HCEC 1CT (cell line): ENCODE measurements at regions not wholly inside any gene's neighbourhood (a gene's known extent, or its start where the extent isn't known, plus 50 kb on each side); places are given as distances from the start of the nearest gene placed in this dataset.

Experiments used
- DNase-seq: peaks from one replicate; pipeline ENCODE4 v3.0.0-alpha.2; 2017

- DNase-seq = no peak
Measured at GRCh38 chr2:234834228-234834923, 117.4 kb upstream of the SH3BP4 start.

- DNase-seq = no peak
Measured at GRCh38 chr2:234830853-234831252, 121.0 kb upstream of the SH3BP4 start.

GRCh38 chr2:234829074-234829455, 122.8 kb upstream of the SH3BP4 start:
- no peak for DNase-seq

GRCh38 chr2:234828382-234829073, 123.3 kb upstream of the SH3BP4 start:
- DNase-seq = no peak

- no peak for DNase-seq
Measured at GRCh38 chr2:234827096-234827860, 124.5 kb upstream of the SH3BP4 start.

- no peak for DNase-seq
Measured at GRCh38 chr2:234826681-234827080, 125.1 kb upstream of the SH3BP4 start.

GRCh38 chr2:234825616-234826015, 126.2 kb upstream of the SH3BP4 start:
- DNase-seq = no peak

- DNase-seq = peak; percentile 95
Measured at GRCh38 chr2:234823877-234824376, 127.9 kb upstream of the SH3BP4 start.

GRCh38 chr2:234823196-234823876, 128.5 kb upstream of the SH3BP4 start:
- no peak for DNase-seq

- DNase-seq = no peak
Measured at GRCh38 chr2:234821946-234822475, 129.8 kb upstream of the SH3BP4 start.

- DNase-seq = no peak
Measured at GRCh38 chr2:234818937-234819336, 132.9 kb upstream of the SH3BP4 start.

- DNase-seq = no peak
Measured at GRCh38 chr2:234816491-234816890, 135.3 kb upstream of the SH3BP4 start.

GRCh38 chr2:234816056-234816455, 135.8 kb upstream of the SH3BP4 start:
- DNase-seq = no peak

GRCh38 chr2:234814374-234814773, 137.4 kb upstream of the SH3BP4 start:
- DNase-seq = no peak

GRCh38 chr2:234812851-234813250, 139.0 kb upstream of the SH3BP4 start:
- no peak for DNase-seq

- DNase-seq = no peak
Measured at GRCh38 chr2:234808907-234809306, 142.9 kb upstream of the SH3BP4 start.

GRCh38 chr2:234806818-234807217, 145.0 kb upstream of the SH3BP4 start:
- DNase-seq = no peak

- DNase-seq = no peak
Measured at GRCh38 chr2:234805836-234806235, 146.0 kb upstream of the SH3BP4 start.

- no peak for DNase-seq
Measured at GRCh38 chr2:234804704-234805103, 147.1 kb upstream of the SH3BP4 start.

- DNase-seq = no peak
Measured at GRCh38 chr2:234802845-234803171, 149.0 kb upstream of the SH3BP4 start.

GRCh38 chr2:234802071-234802844, 149.6 kb upstream of the SH3BP4 start:
- no peak for DNase-seq

GRCh38 chr2:234797566-234798250, 154.1 kb upstream of the SH3BP4 start:
- DNase-seq = no peak
